ENCODE measurements at regions not wholly inside any gene's neighbourhood (a gene's known extent, or its start where the extent isn't known, plus 50 kb on each side); places are given as distances from the start of the nearest gene placed in this dataset.

GRCh38 chr10:108779501-108779900 lies 1143.8 kb downstream of the XPNPEP1 start:
- no peaks in the 10 kb centered on the region for H3K9me3 Mint-ChIP-seq (ENCODE audit: insufficient read depth)
- H3K79me2 ChIP-seq (ENCODE audit: control insufficient read depth, insufficient read depth, low read length) = no peaks in the 10 kb centered on the region
- no peak overlapping the region for H3K27ac ChIP-seq (ENCODE audit: low read length in 2 of 2)
- H4K20me1 ChIP-seq (ENCODE audit: control insufficient read depth, insufficient read depth, low read length, poor library complexity, severe bottlenecking) = no peaks in the 10 kb centered on the region
- TF ChIP-seq EZH2 (IDR thresholded peaks at IDR 0.05; ENCODE audit: borderline replicate concordance, insufficient read depth, low read depth, low read length, poor library complexity, severe bottlenecking) = no peak
- TF ChIP-seq CTCF (IDR thresholded peaks at IDR 0.05) = no peak
- H3K27ac Mint-ChIP-seq = no peak overlapping the region
- H3K27me3 Mint-ChIP-seq = no peaks in the 10 kb centered on the region
- ChIA-PET CTCF (no interaction called here), POLR2A (no interaction called here)
- H3K9me3 ChIP-seq (ENCODE audit: control extremely low read depth in 1 of 3, control insufficient read depth in 2 of 3, insufficient read depth in 1 of 3, low read length in 2 of 3) = peaks cover 0 to 5% (median under 1%) of the 10 kb centered on the region in 3 donors
- H3K4me2 ChIP-seq (replicated peaks; ENCODE audit: low read depth, low read length, poor library complexity, severe bottlenecking) = no peak overlapping the region
- H3K4me1 ChIP-seq (ENCODE audit: control insufficient read depth in 2 of 2, insufficient read depth in 2 of 2, low read length in 2 of 2) = no peaks in the 10 kb centered on the region
- no peaks in the 10 kb centered on the region for H3K4me1 Mint-ChIP-seq
- no peak overlapping the region for H3K9ac ChIP-seq (ENCODE audit: low read length)
- no peak overlapping the region for H3K4me3 ChIP-seq (ENCODE audit: control extremely low read depth in 1 of 5, extremely low read depth in 1 of 5, insufficient read depth in 1 of 5, low read depth in 2 of 5, low read length in 4 of 5)
- H2AFZ ChIP-seq (ENCODE audit: insufficient read depth, low read depth, low read length, poor library complexity, severe bottlenecking) = no peak overlapping the region
- DNase-seq = no peak
- H3K4me3 Mint-ChIP-seq = no peak overlapping the region
- H3K27me3 ChIP-seq (replicated peaks in 1 of 4; ENCODE audit: control extremely low read depth in 1 of 4, control insufficient read depth in 3 of 4, insufficient read depth in 4 of 4, low read length in 3 of 4) = no peaks in the 10 kb centered on the region
- ATAC-seq (ENCODE audit: low read depth) = no peak
- intact Hi-C loops (cut with micrococcal nuclease) = no loop called here
- H3K36me3 ChIP-seq (replicated peaks in 1 of 2; ENCODE audit: control extremely low read depth in 1 of 2, control insufficient read depth in 1 of 2, extremely low read depth in 1 of 2, insufficient read depth in 2 of 2, low read length in 1 of 2) = no peaks in the 10 kb centered on the region

- H2AFZ ChIP-seq (ENCODE audit: insufficient read depth, low read depth, low read length, poor library complexity, severe bottlenecking) = no peak overlapping the region
- intact Hi-C loops (cut with micrococcal nuclease) = no loop called here
- H3K9me3 ChIP-seq (ENCODE audit: control extremely low read depth in 1 of 3, control insufficient read depth in 2 of 3, insufficient read depth in 1 of 3, low read length in 2 of 3) = no peaks in the 10 kb centered on the region
- H3K27me3 ChIP-seq (replicated peaks in 1 of 4; ENCODE audit: control extremely low read depth in 1 of 4, control insufficient read depth in 3 of 4, insufficient read depth in 4 of 4, low read length in 3 of 4) = no peaks in the 10 kb centered on the region
- TF ChIP-seq CTCF (IDR thresholded peaks at IDR 0.05) = no peak
- TF ChIP-seq EZH2 (IDR thresholded peaks at IDR 0.05; ENCODE audit: borderline replicate concordance, insufficient read depth, low read depth, low read length, poor library complexity, severe bottlenecking) = no peak
- no peak overlapping the region for H3K9ac ChIP-seq (ENCODE audit: low read length)
- no peaks in the 10 kb centered on the region for H3K9me3 Mint-ChIP-seq (ENCODE audit: insufficient read depth)
- no peak overlapping the region for H3K4me3 Mint-ChIP-seq
- POLR2A ChIA-PET = no interaction called here
- H3K79me2 ChIP-seq (ENCODE audit: control insufficient read depth, insufficient read depth, low read length) = no peaks in the 10 kb centered on the region
- H3K4me1 ChIP-seq (ENCODE audit: control insufficient read depth in 2 of 2, insufficient read depth in 2 of 2, low read length in 2 of 2) = no peaks in the 10 kb centered on the region
- no peak overlapping the region for H3K4me3 ChIP-seq (ENCODE audit: control extremely low read depth in 1 of 5, extremely low read depth in 1 of 5, insufficient read depth in 1 of 5, low read depth in 2 of 5, low read length in 4 of 5)
- no peak overlapping the region for H3K4me2 ChIP-seq (replicated peaks; ENCODE audit: low read depth, low read length, poor library complexity, severe bottlenecking)
- WGBS (ENCODE audit: insufficient coverage) = no CpG with 5 or more reads among the region's 3 CpGs
- no peaks in the 10 kb centered on the region for H3K4me1 Mint-ChIP-seq
- H3K27me3 Mint-ChIP-seq = no peaks in the 10 kb centered on the region
- H3K36me3 ChIP-seq (replicated peaks in 1 of 2; ENCODE audit: control extremely low read depth in 1 of 2, control insufficient read depth in 1 of 2, extremely low read depth in 1 of 2, insufficient read depth in 2 of 2, low read length in 1 of 2) = no peaks in the 10 kb centered on the region
- no peak overlapping the region for H3K27ac Mint-ChIP-seq
- DNase-seq = no peak
- no peak for ATAC-seq (ENCODE audit: low read depth)
- H4K20me1 ChIP-seq (ENCODE audit: control insufficient read depth, insufficient read depth, low read length, poor library complexity, severe bottlenecking) = no peaks in the 10 kb centered on the region
- CTCF ChIA-PET = no interaction called here
- no peak overlapping the region for H3K27ac ChIP-seq (ENCODE audit: low read length in 2 of 2)
Measured at GRCh38 chr10:108775911-108776475, 1147.3 kb downstream of the XPNPEP1 start.

Data from B cell (primary cell).